SW480 (cell line): ENCODE measurements at regions not wholly inside any gene's neighbourhood (a gene's known extent, or its start where the extent isn't known, plus 50 kb on each side); places are given as distances from the start of the nearest gene placed in this dataset.

ENCODE experiments used
- DNase-seq: peaks from one replicate; pipeline ENCODE4 v3.0.0-alpha.2; 2016; ENCODE audit warnings: low spot score

- no peak for DNase-seq
Observed at GRCh38 chr3:174784206-174784934, 74.8 kb upstream of the NAALADL2 start.

GRCh38 chr3:174786825-174787224 is 72.3 kb upstream of the NAALADL2 start:
- no peak for DNase-seq

GRCh38 chr3:174791161-174791560 is 68.0 kb upstream of the NAALADL2 start:
- DNase-seq = no peak

GRCh38 chr3:174792864-174793263 is 66.3 kb upstream of the NAALADL2 start:
- DNase-seq = no peak
